ENCODE measurements at regions not wholly inside any gene's neighbourhood (a gene's known extent, or its start where the extent isn't known, plus 50 kb on each side); places are given as distances from the start of the nearest gene placed in this dataset.
"Not testable (repeated sequence)": the region's sequence is repeated elsewhere in the genome, so short reads cannot be mapped to it uniquely, and the experiment has no call there.

DNA sequence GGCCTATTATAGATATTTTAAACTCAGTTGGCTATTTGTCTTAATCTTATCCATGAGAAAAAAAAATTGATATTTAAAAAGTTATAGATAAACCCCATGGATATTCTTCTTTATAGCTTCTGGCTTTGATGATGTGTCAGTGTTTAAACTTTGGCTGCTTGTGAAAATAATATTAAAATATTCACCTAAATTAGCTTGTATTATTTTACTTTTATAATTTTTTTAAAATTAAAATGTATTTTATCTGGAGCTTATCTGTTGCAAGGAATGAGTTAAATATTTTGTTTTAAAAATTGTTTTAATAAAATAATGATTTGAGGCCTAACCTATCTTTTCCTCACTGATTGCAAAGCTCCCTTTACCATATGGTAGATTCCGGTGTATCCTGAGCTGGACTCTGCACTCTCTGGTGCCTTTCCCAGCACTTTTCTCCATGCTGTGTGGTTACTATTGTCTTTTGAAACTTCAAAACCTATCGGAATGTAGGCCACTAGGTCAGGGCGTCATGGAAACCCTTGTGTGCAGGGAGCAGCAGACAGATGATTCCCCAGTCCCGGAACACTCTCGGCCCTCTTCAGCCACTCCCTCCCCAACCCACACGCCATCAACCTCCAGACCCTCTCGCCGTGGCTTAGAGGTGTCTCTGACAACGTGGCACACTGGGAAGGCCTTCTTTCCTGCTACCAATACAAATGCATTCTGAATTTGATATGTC is 252.3 kb upstream of the ATP10A start:
- no peak for DNase-seq

DNA sequence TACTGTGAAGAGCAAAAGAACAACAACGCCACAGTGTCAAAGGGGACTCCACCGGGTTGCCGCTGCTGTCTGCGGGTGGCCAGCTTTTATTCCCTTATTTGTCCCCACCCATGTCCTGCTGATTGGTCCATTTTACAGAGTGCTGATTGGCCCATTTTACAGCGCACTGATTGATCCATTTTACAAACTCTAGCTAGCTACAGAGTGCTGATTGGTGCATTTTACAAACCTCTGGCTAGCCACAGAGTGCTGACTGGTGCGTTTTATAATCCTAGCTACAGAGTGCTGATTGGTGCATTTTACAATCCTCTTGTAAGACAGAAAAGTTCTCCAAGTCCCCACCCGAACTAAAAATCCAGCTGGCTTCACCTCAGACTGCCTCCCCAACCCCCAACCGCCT is 251.0 kb upstream of the ATP10A start:
- DNase-seq, result not testable (repeated sequence)

DNA sequence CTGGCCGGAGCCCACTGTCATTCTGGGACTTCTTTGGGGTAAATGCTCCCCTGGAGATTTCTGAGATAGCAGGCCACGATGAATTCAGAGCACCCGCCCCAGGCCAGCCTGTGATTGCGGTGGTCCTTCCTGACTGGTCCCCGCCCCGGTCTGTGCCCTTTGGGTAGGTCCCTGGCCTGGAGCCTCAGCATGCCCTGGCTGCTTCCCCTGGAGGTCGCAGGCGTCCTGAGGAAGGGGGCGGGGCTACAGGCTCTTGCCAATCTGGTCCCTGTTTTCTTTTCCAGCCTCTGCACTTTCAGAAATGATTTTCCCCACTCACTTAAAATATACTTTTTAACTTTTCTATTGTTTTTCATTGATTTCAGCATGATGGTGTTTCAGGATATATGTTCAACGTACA is 250.2 kb upstream of the ATP10A start:
- no peak for DNase-seq

DNA sequence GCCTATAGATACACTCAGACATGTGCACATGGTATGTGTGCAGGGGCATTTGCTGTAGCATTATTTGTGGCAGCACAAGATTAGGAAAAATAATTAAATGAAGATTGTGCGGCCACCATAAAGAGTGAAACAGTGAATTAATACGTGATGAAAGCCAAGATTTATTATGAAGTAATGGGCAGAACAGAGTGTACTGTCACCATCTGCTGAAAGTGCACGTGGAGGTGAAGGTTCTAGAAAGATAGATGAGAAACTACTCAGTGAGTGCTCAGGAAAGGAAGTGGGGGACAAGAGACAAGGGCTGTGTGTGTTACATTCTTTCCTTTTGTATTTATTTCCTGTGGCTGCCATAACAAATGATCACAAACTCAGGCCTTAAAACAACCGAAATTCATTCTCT is 246.1 kb upstream of the ATP10A start:
- DNase-seq, result no peak

DNA sequence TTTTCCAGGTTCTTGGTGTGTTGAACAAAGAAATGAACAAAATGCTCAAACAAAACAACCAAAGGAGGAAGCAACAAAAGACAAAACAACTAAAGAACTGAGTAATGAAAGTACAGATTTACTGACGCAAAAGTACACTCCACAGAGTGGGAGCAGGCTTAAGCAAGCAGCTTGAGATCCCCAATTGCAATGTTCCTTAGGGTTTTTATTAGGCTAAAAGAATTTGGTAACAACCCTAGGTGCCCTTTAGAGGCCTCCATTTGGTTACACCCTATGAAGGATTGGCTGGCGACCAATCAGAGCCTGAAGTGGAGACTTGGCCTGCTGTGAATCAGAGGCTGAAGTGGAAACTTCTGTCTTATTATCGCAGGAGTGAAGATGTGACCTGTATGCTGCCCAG is 243.4 kb upstream of the ATP10A start:
- DNase-seq, result no peak

DNA sequence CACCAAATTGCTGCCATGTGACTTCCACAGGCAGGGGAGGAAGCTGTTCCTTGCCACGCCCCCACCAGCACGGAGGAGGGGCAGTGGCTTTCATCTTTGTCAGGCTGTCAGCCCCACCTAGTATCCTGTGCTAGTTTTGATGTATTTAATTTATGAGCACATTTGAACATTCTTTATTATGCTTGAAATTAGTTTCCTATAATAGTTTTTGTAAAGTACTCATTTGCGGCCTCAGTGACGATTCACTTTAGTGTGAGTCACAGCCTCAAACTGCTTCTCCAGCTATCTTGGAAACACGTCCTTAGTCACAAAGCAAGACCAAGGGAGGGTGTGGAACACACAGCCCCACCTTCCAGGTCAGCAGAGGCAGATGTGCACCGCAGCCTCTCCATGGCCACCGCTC is 239.9 kb upstream of the ATP10A start:
- DNase-seq, result no peak

DNA sequence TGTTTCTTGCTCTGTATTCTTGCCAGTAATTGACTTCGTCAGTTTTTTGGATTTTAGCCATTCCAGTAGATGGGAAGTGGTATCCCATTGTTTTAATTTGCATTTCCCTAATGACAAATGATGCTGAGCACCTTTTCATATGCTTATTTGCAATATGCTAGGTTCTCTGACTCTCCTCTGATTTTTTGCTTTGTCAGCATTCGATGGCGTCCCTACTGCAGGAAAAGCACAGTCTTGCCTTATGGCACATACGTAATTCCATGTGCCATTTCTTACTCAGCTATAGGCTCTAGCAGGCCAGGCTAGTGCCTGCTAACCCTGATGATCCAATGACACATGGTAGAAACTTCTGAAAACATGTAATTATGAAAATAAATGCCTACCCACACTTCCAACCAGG is 239.2 kb upstream of the ATP10A start:
- no peak for DNase-seq

DNA sequence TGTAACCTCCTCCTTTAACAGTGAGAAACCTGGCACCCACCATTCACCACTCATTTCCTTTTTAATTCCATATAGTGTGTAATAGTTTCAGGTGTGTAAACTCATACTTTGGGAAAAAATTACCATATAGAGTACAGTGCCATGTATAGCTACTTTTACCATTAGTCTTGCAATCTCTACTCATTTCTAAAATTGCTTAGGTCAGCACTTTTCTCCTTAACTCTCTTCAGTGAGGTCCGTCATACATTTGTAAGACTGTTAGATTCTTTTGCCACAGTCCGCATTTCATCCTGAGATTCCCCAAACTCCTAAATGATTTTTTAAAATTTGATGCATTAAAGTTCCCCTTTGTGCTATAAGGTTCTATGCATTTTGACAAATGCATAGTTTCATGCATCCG is 238.3 kb upstream of the ATP10A start:
- DNase-seq, result no peak

DNA sequence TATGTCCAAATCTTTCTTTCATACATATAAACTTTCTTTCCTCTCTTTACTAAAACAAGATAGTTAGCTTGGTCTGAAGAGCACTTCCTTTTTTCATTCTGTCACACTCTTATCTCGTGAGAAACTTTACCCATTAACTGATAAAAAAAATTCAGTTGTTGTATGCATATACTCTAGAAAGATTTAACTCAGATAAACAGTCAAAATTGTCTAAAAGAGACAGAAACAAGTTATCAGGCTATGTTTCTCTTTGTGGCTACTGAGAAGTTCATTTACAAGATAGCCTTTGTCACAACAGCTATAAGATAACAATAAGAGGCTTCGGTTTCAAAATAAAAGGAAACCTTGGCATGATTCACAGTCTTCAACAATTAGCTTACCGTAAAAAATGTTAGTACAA is 235.7 kb upstream of the ATP10A start:
- DNase-seq, result no peak

DNA sequence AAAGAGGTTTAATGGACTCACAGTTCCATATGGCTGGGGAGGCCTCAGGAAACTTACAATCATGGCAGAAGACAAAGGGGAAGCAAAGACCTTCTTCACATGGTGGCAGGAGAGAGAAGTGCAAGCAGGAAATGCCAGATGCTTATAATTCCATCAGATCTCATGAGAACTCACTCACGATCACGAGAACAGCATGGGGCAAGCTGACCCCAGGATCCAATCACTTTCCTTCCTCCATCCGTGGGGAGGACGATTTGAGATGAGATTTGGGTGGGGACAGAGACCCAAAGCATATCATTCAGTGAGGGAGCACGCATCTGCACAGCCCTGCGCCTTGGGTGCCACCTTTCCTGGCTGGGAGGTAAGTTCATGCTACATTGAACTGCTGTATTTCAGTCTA is 234.1 kb upstream of the ATP10A start:
- DNase-seq, result no peak

DNA sequence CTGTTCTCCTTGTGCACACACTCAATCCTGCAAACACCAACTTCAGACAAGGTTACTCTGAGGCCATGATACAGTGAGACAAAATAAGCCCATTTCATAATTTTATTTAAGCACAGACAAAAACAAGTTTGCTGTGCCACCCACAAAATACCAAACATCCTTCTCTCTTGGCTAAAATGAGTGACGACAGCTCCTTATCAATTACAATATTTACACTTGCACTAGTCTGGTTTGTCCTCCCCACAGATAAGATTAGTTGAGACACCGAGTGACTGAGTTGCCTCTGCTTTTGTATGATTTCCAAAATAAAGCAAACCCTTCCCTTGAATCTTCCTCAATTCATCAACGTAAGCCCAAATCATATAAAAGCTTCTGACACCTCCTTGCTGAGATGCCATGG is 233.5 kb upstream of the ATP10A start:
- DNase-seq, result no peak

DNA sequence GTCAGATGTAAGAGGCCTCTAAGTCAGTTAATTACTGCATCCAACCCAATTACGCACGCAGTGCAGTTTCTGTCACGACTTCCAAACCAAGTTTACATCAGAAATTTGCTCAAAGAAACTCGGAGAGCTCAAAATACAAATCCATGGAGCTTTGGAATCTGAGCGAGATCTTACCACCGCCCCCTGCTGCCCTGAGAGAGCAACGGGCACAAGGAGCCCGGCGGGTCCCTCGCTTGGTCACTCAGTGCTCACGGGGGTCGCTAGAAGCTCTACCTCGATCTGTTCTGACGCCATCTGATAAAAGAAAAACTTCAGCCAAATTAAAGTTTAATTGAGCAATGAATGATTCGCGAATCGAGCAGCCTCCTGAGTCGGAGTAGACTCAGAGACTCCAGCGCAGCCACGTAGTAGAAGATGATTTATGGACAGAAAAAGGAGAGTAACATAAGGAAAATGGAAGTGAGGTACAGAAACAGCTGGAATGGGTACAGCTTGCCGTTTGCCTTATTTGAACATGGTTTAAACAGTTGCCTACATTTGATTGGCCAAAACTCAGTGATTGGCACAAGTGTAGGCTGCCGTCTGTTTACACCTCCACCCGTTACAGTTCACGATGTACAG is 232.7 kb upstream of the ATP10A start:
- no peak for DNase-seq

DNA sequence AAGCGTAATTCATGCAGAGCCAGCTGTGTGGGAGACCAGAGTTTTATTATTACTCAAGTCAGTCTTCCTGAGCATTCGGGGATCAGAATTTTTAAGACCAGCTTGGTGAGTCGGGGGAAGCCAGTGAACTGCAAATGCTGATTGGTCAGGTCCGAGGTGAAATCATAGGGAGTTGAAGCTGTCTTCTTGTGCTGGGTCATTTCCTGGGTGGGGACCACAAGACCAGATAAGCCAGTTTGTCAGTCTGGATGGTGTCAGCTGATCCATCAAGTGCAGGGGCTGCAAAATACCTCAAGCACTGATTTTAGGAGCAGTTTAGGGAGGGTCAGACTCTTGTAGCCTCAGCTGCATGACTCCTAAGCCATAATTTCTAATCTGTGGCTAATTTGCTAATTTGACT is 228.1 kb upstream of the ATP10A start:
- peak; percentile 81 for DNase-seq

DNA sequence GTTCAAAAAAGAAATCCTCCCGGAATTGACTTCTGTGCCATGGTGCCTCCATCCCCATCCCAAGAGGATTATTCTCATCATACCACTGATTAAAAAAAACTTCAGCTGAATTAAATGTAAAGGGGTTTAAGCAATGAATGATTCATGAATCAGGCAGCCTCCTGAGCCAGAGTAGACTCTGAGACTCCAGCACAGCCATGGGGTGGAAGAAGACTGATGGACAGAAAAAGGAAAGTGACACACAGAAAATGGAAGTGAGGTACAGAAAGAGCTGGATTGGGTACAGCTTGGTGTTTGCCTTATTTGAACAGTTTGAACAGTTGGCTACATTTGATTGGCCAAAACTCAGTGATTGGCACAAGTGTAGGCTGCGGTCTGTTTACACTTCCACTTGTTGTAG is 224.8 kb upstream of the ATP10A start:
- DNase-seq, result no peak

DNA sequence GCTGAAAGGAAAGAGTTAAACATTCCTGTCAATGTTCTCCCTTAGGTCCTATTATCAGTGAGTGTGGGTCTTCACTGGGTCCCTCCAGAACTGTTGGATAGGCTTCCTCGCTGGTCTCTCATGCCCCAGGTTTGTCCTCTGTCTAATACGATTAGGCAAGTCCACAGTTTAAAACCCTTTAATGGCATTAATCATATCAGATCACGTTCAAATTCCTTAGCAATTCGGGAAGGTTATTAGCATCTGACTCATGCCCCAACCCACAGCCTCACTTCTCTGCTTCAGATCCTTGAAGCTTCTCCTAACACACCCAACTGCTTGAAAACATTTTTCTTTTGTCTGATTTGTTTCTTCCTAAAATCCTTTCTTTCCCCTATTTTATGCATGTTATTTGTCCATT is 224.3 kb upstream of the ATP10A start:
- DNase-seq, result no peak

DNA sequence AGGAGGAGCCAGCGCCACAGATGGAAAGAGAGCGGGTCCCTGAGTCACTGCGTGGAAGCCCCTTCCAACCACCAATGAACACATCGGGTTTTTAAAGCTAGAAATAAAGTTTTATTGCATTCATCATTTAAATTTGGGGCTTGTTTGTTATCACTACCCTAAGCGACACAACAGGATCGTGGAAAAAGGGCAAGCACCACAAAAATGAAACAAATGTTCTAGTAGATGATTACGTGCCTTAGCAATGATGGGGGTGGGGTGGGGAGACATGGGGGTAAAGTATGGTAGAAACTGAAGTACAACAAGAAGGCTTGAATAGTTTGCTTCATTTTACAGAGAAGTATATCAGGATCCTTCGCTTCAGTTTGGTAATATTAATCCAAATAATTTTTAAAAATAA is 221.6 kb upstream of the ATP10A start:
- no peak for DNase-seq

DNA sequence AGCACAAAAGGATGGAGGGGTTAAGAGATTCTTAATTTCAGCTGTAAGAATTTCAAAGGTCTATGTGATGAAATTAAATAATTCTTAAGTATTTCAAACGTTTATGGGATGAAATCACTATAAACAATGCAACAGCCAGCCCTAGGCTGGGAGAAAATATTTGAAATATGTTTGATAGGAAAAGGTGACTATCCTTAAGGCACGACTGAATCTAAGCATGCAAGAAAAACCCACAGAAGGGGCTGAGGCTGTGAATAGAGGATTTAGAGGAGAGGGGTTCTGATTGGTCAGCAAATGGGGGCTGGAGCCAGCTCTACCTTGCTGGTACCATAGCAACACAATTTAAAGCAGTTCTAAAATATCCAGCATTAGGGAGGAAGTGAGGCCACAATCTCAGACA is 220.8 kb upstream of the ATP10A start:
- DNase-seq, result no peak

DNA sequence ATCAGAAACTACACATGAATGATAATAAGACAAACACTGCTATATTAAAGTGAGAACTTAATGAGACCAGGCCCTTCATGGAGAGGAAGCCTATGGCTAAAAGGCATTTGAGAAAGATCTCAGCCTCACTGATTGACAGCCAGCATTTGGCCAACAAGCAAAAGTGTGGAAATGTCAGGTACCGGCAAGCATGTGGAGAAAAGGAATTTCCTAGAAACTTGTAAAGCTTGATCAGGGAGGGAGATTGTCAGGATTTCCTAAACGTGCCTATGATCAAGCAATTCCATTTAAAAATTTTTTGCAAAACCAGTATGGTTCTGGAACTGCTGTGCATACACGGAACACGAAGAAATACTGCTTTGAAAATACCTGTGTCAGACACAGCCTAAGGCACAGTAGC is 220.3 kb upstream of the ATP10A start:
- no peak for DNase-seq

DNA sequence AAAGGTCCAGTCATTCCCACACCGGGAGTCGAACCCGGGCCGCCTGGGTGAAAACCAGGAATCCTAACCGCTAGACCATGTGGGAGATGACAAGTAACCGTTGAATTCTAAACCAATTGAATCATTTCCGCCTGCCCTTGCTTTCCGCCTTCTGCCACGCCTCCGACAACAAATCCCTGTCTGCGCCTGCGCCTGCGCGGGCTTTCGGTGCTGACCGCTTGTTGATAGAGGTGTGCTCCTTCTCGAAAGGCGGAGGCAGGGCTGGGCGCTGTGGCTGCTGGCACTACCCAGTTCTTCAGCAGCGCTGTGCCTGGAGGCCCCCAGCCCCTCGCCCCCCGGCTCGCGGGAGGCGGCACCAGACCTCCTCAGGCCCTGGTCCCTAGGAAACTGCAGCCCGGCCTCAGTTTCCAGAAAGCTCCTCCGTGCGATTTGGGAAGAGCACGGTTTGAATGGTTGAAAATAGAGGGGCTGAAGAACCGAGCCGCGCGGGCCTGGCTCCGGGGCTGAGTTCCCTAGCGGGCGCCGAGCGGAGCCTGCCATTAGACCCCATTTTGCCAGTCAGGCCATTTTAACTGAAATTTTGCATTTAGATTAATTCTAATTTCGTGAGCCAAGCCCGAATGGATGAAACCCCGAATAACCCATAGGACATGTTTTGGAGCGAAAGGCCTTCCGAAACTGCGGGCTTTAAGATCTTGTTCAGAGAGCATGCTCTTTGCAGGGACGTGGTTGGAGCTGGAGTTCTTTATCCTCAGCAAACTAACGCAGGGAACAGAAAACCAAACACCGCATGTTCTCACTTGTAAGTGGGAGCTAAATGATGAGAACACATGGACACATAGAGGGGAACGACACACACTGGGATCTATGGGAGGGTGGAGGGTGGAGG is 219.3 kb upstream of the ATP10A start:
- peak; percentile 99 for DNase-seq

DNA sequence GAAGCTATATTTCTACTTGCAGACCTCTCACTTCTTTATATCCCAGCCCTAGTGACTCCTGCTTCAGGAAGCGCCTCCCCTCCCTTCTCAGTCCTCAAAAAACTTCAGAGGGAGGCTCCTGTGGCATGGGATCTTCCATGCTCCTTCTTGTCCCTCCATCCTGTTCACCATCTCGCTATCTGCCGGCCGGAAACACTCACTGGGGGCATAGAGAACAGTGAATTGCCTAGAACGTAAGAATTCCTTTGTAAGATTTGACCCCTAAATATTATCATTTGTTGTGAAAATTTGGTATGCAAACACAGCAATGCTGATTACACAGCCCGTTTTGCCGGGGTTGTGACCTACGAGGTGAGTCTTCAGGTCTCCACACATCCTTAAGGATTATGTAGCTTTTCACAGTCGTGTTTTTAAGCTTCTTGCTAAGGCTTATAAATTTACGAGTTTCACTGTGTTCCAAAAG is 218.7 kb upstream of the ATP10A start:
- DNase-seq, result peak; percentile 58

DNA sequence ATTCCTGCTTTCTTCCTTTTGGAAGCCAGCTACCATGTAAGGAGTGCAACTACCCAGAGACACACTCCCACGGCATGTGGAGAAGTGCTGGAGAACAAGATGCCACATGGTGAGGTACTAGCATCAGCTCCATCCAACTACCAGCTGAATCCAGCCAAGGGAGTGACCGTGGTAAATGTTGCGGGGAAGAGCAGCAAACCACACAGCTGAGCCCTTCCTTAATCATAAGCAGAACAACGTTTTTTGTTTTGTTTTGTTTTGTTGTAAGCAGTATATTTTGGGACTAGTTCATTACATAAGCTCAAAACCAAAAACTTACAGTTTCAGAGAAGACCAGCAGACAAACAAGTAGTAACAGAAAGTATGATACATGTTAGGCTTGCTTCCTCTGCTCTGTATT is 212.6 kb upstream of the ATP10A start:
- DNase-seq, result no peak

DNA sequence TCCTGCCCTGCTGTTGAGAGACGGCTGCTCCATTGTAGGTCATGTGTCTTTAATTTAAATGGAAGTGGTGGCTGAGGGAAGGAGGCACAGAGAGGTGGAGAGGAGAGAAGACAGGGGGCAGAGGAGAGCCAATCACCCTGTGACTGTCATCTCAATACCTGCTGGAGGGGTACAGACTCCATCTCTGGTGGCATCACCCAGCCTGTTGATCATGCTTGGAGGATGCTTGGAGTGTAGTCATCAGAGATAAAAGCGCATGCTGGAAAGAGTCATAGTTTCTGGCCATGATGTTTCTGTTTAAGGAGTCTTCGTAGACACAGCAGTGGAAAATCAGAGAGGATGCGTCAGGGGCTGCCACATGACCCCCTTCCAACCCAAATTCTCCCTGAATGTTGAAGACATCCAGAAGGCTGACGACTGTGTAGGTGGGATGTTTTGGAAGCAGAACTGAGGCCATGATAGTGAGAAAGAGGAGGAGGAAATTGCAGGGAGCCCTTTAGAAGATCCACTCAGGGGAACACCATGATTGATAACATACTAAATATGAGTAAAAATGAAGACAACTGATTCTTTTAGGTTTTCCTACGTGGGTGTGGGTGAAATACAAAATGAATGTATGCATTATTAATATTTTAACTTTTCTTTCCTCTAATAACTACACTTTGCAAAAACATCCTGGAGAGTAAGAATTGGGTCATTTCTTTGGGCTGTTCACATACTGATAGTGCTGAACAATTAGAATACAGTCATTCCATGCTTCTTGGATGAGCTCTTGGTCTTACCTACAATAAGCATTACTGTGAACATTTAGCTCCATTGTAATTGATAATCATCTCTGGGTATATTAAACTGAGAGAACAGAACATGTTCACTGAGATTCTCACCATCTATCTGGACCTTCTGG is 210.6 kb upstream of the ATP10A start:
- no peak for DNase-seq

DNA sequence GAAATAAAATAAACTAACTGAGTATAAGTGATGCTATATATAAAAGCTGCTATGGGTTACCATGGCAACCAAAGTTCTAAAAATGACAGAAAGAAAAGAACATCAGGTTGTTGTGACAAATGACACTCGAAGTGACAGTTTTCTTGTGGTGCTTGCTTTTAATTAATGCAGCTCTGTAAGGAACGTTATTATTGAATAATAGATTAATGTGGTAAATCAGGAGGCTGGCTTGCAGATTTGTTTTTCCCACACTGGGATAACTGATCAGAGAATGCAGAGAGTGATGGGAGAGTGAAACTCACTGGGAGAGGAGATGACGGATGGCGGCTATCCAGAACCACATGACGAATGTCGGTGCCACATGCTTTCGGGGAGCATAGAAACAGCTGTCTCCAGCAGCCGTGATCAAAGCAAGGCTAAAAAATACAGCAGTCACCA is 207.0 kb upstream of the ATP10A start:
- no peak for DNase-seq
